SHP77 (cell line): ENCODE measurements at regions not wholly inside any gene's neighbourhood (a gene's known extent, or its start where the extent isn't known, plus 50 kb on each side); places are given as distances from the start of the nearest gene placed in this dataset.
"Not testable (repeated sequence)": the region's sequence is repeated elsewhere in the genome, so short reads cannot be mapped to it uniquely, and the experiment has no call there.

Experiments used
- DNase-seq, 2 experiments: peaks; one replicate each; lab custom pipeline; 2025; lab: John Stamatoyannopoulos, UW

DNA sequence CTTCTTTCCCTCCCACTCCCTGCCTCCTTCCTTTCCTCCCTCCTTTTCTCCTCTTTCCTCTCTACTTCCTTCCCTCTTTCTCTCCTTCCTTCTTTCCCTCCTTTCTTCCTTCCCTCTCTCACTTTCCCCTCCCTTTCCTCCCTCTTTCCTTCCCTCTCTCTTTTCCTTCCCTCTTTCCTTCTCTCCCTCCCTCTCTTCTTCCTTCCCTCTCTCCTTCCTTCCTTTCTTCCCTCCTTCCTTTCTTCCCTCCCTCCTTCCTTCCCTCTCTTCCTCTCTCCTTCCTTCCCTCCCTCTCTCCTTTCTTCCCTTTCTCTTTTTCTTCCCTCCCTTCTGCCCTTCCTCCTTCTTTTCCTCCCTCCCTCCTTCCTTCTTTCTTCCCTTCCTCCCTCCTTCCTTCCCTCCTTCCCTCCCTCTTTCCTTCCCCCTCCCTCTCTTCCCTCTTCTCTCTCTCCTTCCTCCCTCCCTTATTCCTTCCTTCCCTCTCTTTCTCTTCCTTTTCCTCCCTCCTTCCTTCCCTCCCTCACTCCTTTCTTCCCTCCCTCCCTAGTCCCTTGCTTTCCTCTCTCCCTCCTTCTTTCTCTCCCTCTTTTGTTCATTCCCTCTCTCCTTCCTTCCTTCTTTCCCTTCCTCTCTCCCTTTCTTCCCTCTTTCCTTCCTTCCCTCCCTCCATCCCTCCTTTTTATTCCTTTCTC, 443.9 kb downstream of the ZNF536 start:
- no peak for DNase-seq

DNA sequence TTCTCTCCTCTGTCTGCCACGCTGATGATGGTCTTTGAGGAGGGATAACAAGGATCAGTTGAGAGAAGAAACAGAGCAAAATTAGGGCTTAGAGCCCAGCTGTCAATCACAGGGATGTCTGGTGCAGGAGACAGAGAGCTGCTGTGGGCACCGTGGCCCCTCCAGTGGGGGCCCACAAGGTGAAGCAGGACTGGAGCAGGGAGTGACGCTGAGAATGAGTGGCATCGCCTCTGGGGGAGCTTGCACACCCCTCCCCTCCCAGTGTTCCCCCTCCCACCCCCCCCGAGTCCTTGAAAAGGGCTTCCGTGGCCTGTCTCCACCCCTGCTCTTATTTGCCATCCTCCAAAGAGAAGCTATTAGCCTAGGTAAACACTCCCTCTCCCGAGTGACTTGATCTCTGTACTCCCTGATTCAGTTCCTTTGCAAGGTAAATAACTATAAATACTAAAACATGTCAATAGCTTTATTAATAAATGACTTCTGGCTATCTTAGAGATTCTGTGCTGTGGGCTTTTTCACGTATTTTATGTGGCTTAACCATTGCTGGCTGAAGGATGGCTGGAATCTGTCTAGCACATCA, 440.0 kb downstream of the ZNF536 start:
- no peak for DNase-seq

DNA sequence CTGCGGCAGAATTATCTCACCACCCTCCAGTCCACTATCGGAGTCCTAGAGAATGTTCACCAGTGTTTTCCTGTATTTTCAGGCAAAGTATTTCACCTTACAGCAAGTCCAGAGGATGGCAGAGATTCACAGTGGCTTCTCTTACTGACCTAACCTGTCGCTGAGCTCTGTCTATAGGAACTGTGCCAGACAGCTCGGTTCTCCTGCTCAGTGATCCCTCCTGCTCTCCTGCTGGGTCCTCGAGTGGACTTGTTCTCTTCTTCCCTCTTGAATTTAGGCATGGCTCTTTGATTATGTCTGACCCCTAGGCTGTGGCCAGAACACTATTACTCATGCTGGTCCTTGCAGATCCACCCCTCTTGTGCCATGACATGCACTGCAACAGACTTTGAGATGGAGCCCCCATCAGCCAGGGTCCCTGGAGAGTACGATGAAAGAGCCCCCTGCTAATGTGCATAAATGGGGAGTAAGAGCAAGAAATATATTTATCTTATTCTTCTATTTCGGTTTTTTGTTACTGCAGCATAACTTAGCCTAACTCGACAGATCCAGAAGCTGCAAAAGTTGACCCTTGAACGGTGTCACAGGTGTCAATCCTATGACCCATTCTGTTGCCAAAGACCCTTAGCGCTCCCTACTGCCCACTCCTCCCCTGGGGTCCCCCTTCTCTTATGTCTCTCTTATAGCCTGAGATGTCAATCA, 439.4 kb downstream of the ZNF536 start:
- no peak for DNase-seq

GRCh38 chr19:30810726-30811125, 438.5 kb downstream of the ZNF536 start:
- DNase-seq: no peak

- no peak for DNase-seq
Measured at GRCh38 chr19:30807278-30807677, 435.1 kb downstream of the ZNF536 start.

- no peak for DNase-seq
Measured at GRCh38 chr19:30806311-30806710, 434.1 kb downstream of the ZNF536 start.

- DNase-seq: no peak
Measured at GRCh38 chr19:30804751-30805150, 432.6 kb downstream of the ZNF536 start.

- DNase-seq: not testable (repeated sequence)
Measured at GRCh38 chr19:30804333-30804732, 432.1 kb downstream of the ZNF536 start.

DNA sequence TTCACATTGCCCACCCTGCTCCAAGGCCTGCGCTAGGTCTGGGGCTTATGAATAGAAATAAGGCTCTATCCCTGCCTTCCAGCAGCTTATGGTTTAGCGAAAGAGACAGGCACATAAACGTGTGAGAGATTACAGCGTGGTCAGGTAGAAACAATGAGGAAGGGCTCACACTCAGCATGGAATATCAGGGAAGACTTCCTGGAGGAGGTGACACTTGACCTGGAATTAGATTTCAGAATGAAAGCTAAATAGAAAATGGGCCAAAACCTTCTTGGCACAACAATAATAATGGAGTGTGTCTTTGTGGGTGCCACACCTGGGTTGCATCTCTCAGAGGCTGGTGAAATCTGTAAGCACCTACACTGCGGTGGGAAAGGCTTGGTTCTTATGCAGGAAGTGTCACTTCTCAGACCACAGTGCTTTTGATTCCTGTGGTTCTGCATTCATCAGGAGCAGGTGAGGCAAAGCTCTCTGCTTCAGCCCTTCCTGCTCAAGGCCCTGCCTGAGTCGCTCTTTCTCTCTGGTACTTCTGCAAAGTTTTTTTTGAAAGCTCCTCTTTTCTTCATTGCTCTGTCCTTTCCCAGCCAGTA, 430.3 kb downstream of the ZNF536 start:
- DNase-seq: no peak

- peak; percentile 1 for DNase-seq
Measured at GRCh38 chr19:30799865-30800755, 427.9 kb downstream of the ZNF536 start.

DNA sequence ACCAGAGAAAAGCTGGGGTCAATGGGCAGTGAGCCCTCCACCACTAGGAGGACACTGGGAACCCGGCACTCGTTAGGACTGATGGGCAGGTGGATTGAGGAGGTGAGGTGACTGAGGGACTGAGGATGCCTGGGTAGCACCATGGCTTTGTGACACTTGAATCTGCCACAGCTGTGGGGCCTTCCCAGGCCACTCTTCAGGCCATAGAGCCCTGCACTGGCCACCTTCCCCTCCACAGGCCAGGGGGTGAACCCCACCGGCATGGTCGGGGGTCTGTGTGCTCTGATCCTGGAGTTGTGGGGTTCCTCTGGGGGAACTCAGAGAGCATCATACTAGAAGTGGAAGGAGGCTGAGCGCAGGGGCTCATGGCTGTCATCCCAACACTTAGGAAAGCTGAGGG, 423.5 kb downstream of the ZNF536 start:
- no peak for DNase-seq

DNA sequence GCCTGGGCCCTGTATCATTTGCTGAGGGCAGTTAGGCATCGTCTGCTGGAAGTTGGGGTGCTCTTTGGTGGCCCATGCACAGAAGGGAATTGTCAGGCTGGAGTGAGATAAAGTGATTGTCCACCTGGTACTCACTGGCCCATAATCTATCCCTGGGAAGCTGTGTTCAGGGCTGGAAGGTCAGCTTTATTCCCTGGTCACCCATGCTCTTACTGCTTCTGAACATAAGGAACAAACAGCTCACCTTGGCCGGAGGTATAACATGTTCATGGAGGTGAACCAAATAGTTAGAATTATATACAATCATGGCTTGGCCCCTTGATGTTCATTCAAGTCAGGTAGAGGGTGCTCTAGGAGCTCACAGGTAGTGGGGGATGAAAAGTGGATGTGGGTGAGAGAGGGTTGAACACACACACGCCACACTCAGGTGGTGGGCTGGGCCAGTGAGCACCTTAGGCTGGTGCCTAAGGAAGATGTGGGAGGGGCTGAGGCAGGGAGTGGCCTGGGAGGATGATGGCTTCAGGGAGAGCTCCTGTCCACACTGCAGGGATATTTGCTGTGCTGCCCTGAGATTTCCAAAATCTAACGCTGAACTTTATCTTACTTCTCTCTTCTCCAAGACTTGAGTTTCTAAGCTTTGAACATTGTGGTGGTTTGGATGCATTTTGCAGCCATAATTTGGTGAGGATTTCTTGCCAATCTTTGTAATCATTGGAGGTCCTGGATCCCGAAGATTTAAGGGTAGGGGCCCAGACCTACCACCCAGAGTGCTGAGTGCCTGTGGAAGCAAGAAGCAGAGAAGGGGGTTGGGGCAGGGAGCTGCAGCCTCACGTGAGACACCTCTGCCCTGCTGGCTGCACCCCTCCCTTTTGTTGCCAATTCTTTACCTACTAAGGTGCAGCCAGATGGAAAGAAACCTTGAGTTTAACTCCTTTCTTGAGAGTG, 420.6 kb downstream of the ZNF536 start:
- no peak for DNase-seq

DNA sequence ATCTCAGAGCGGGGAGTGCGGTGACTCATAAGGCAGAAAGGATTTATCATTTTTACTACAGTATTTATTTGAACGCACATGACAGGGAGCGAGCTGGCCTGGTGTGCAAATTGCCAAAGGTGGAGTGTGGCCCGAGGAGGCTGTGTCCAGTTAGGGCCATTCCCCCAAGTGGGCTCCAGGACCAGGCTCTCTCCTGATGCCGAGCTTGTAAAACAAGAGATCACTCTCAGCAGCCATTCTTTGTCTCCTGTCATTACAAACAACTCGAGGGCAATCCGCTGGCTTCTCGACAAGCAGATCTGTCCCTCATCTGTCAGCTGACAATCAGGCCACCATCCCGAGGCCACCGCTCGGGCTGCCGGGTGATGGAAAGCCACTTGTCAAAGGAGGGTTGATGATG, 418.9 kb downstream of the ZNF536 start:
- no peak for DNase-seq

DNA sequence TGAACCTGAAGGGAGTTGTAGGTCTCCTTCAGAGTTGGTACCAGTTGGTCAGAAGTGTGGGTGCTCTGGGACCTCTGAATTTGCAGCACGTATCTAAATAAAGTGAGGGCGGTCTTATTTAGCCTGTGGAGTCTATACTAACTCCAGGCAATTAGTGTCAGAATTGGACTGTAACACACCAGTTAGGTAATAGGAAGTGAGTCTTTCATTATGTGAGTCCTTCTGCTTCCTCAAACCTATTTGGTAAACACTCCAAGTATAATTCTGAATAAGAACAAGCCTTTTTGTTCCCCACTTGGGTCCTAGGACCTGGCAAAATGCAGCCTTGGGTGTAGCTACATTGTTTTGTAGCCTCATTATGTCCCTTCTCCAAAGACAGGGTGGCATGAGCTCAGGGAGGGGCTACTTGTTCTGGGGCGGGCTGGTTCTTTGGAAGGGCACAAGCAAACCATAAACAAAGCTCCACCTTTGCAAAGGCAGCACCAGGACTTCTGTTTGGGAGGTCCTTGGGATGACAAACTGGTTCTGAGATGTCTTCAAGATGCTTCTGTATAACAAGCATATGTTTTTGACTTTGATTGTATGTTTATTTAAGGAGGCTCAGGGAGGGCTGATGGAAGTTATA, 418.0 kb downstream of the ZNF536 start:
- DNase-seq: no peak

DNA sequence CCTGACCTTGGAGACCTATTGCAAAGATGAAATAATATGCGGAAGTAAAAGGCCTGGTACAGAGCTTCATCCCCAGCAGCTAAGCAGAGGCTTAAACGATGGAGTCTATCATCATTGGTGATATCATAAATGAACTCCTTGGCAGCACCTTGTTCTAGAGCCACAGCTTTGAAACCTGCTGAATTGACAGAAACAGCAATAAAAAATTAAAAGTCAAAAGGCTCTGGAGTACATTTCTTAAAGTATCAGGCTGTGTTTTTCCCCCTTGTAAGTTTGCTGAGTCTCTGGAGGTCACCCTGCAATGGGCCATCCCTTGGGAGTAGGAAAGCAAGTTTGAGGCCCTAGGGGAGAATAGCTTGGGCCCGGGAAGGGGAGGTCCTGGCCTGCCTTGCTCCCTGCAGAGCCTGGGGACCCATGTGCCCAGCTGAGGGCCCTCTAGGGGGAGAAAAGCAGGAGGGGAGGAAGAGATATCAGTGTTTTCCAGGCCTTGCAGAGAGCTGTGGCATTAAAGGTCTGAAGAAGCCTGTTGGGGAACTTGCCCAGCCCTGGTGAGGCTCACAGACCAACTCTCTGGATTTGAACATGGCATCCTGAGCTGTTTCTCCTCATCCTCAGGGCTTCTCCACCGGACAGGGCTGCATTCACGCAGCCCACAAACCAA, 416.1 kb downstream of the ZNF536 start:
- no peak for DNase-seq

GRCh38 chr19:30785458-30786137, 413.4 kb downstream of the ZNF536 start:
- no peak for DNase-seq

- peak; percentile 11 to 17 for DNase-seq
Measured at GRCh38 chr19:30784850-30785457, 412.8 kb downstream of the ZNF536 start.

DNA sequence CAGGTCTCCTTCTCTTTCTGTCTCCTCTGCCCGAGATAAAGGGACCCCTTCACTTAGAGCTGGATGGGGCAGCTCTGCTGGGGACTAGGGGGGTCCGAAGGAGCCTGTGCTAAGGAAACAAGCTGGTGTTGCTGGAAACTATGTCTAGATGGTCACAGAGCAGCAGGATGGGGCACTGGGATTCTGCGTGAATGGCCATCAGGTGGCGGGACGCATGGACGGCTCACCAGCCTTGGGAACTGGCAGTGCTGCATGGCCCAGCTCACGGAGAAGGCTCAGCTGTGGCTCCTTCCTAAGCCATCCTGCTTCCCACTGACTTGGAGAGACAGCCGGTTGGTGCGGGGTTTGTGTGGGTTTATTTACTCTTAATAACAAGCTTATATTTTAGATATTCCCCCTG, 411.8 kb downstream of the ZNF536 start:
- no peak for DNase-seq

DNA sequence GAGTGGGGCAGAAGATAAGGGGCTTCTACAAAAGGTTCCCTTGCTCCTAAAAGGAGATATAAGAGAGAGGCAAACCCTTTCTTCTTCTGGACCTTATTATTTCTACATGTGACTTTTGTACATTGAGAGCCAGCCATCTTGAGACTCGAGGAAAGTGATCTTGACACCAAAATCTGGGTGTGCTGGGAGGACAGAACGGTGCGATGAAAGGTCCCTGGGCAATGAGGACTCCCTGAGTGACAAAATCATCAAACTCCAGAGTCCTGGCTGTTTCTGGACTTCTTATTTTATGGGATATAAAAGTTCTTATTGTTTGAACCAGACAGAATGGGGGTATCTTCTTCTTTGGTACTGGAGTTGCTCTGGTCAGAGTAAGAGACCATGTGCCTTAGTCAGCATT, 411.0 kb downstream of the ZNF536 start:
- no peak for DNase-seq
